Parathyroid adenoma (tissue), 2 donors: ENCODE measurements at regions not wholly inside any gene's neighbourhood (a gene's known extent, or its start where the extent isn't known, plus 50 kb on each side); places are given as distances from the start of the nearest gene placed in this dataset.

Source experiments
- H2AFZ ChIP-seq: fragments of 300-600 bp; sonication (generic); one replicate; pipeline ENCODE4 v1.7.0; 2017; ENCODE audit warnings: antibody characterized with exemption, mild to moderate bottlenecking
- H3K27ac ChIP-seq: fragments of 300-600 bp; sonication (generic); one replicate; pipeline ENCODE4 v1.7.0; 2017
- H3K27me3 ChIP-seq: fragments of 300-600 bp; sonication (generic); one replicate; pipeline ENCODE4 v1.7.0; 2017; ENCODE audit warnings: low read length; ENCODE audit not compliant: control insufficient read depth, insufficient read depth
- H3K36me3 ChIP-seq: fragments of 300-600 bp; sonication (generic); one replicate; pipeline ENCODE4 v1.7.0; 2017; ENCODE audit warnings: low read length; ENCODE audit not compliant: control insufficient read depth, insufficient read depth
- H3K4me1 ChIP-seq: fragments of 300-600 bp; sonication (generic); one replicate; pipeline ENCODE4 v1.7.0; 2017; ENCODE audit warnings: control low read depth
- H3K4me2 ChIP-seq: fragments of 300-600 bp; sonication (generic); one replicate; pipeline ENCODE4 v1.7.0; 2017; ENCODE audit warnings: low read length
- H3K4me3 ChIP-seq: fragments of 300-600 bp; sonication (generic); one replicate; pipeline ENCODE4 v1.7.0; 2017; ENCODE audit warnings: low read depth, low read length
- H3K79me2 ChIP-seq: fragments of 300-600 bp; sonication (generic); one replicate; pipeline ENCODE4 v1.7.0; 2017; ENCODE audit warnings: control low read depth
- H3K9ac ChIP-seq: fragments of 300-600 bp; sonication (generic); one replicate; pipeline ENCODE4 v1.7.0; 2017; ENCODE audit warnings: mild to moderate bottlenecking
- H3K9me3 ChIP-seq: fragments of 300-600 bp; sonication (generic); one replicate; pipeline ENCODE4 v1.7.0; 2017; ENCODE audit warnings: low read length; ENCODE audit not compliant: control insufficient read depth
- CTCF ChIP-seq: fragments of 300-600 bp; sonication (generic); IDR thresholded peaks from one replicate; pipeline ENCODE4 v1.7.0; 2017; ENCODE audit warnings: antibody characterized with exemption, mild to moderate bottlenecking
- donor health status: primary hyperparathyroidism.

GRCh38 chr3:29141918-29142275 is 139.0 kb upstream of the RBMS3 start:
- no peak overlapping the region for H3K4me3 ChIP-seq
- H3K9ac ChIP-seq: no peak overlapping the region
- no peaks in the 10 kb centered on the region for H3K4me1 ChIP-seq
- no peak overlapping the region for H3K4me2 ChIP-seq
- H3K9me3 ChIP-seq: no peaks in the 10 kb centered on the region
- peak overlapping the region; percentile 35 for H2AFZ ChIP-seq
- TF ChIP-seq CTCF: no peak
- no peak overlapping the region for H3K27ac ChIP-seq
- no peaks in the 10 kb centered on the region for H3K79me2 ChIP-seq
- no peaks in the 10 kb centered on the region for H3K36me3 ChIP-seq
- no peaks in the 10 kb centered on the region for H3K27me3 ChIP-seq

- H3K9ac ChIP-seq: no peak overlapping the region
- H3K36me3 ChIP-seq: no peaks in the 10 kb centered on the region
- no peak for TF ChIP-seq CTCF
- no peak overlapping the region for H3K4me2 ChIP-seq
- H3K9me3 ChIP-seq: no peaks in the 10 kb centered on the region
- no peaks in the 10 kb centered on the region for H3K4me1 ChIP-seq
- no peaks in the 10 kb centered on the region for H3K79me2 ChIP-seq
- H3K27ac ChIP-seq: no peak overlapping the region
- H3K4me3 ChIP-seq: no peak overlapping the region
- no peak overlapping the region for H2AFZ ChIP-seq
- no peaks in the 10 kb centered on the region for H3K27me3 ChIP-seq
Observed at GRCh38 chr3:29143151-29143550, 137.7 kb upstream of the RBMS3 start.

GRCh38 chr3:29144361-29144760 is 136.5 kb upstream of the RBMS3 start:
- H3K9ac ChIP-seq: no peak overlapping the region
- no peak overlapping the region for H3K27ac ChIP-seq
- no peaks in the 10 kb centered on the region for H3K9me3 ChIP-seq
- no peaks in the 10 kb centered on the region for H3K27me3 ChIP-seq
- no peak overlapping the region for H3K4me2 ChIP-seq
- H3K4me1 ChIP-seq: no peaks in the 10 kb centered on the region
- H3K4me3 ChIP-seq: no peak overlapping the region
- H2AFZ ChIP-seq: no peak overlapping the region
- no peaks in the 10 kb centered on the region for H3K36me3 ChIP-seq
- H3K79me2 ChIP-seq: no peaks in the 10 kb centered on the region
- TF ChIP-seq CTCF: no peak

- H3K27me3 ChIP-seq: no peaks in the 10 kb centered on the region
- H3K9ac ChIP-seq: no peak overlapping the region
- H3K27ac ChIP-seq: no peak overlapping the region
- H3K36me3 ChIP-seq: no peaks in the 10 kb centered on the region
- no peaks in the 10 kb centered on the region for H3K9me3 ChIP-seq
- no peaks in the 10 kb centered on the region for H3K79me2 ChIP-seq
- H3K4me2 ChIP-seq: no peak overlapping the region
- H3K4me3 ChIP-seq: no peak overlapping the region
- H2AFZ ChIP-seq: peak overlapping the region; percentile 25
- H3K4me1 ChIP-seq: no peaks in the 10 kb centered on the region
- no peak for TF ChIP-seq CTCF
Observed at GRCh38 chr3:29144807-29145206, 136.1 kb upstream of the RBMS3 start.

GRCh38 chr3:29145360-29145759 is 135.5 kb upstream of the RBMS3 start:
- H3K27me3 ChIP-seq: no peaks in the 10 kb centered on the region
- no peak overlapping the region for H3K4me2 ChIP-seq
- no peak overlapping the region for H3K27ac ChIP-seq
- no peak overlapping the region for H3K9ac ChIP-seq
- H3K9me3 ChIP-seq: no peaks in the 10 kb centered on the region
- H3K4me1 ChIP-seq: no peaks in the 10 kb centered on the region
- no peak overlapping the region for H2AFZ ChIP-seq
- no peak overlapping the region for H3K4me3 ChIP-seq
- no peaks in the 10 kb centered on the region for H3K36me3 ChIP-seq
- H3K79me2 ChIP-seq: no peaks in the 10 kb centered on the region
- no peak for TF ChIP-seq CTCF
